DND-41 (cell line): ENCODE measurements at regions not wholly inside any gene's neighbourhood (a gene's known extent, or its start where the extent isn't known, plus 50 kb on each side); places are given as distances from the start of the nearest gene placed in this dataset.

ENCODE experiments used
- ATAC-seq: fragments of 200-7000 bp; cut with Tn5 transposase; 3 replicates; pipeline ENCODE4 v1.9.1; 2021; ENCODE audit warnings: low read depth; ENCODE audit not compliant: insufficient read depth
- DNase-seq: peaks from one replicate; pipeline ENCODE4 v3.0.0-alpha.2; 2020
- H2AFZ ChIP-seq: 2 replicates; pipeline ENCODE4 v1.6.0; 2012; ENCODE audit warnings: low read depth, low read length
- H3K27ac ChIP-seq: 2 replicates; pipeline ENCODE4 v1.5.1; 2012; ENCODE audit warnings: low read length, inconsistent platforms
- H3K27me3 ChIP-seq: fragments of 200-600 bp; sonication (generic); 2 replicates; pipeline ENCODE4 v1.6.0; 2012; ENCODE audit warnings: low read length, mild to moderate bottlenecking, inconsistent platforms; ENCODE audit not compliant: insufficient read depth, poor library complexity
- H3K36me3 ChIP-seq: 2 replicates; pipeline ENCODE4 v1.5.1; 2012; ENCODE audit warnings: low read length, inconsistent platforms; ENCODE audit not compliant: insufficient read depth
- H3K4me1 ChIP-seq: 2 replicates; pipeline ENCODE4 v1.5.1; 2012; ENCODE audit warnings: mild to moderate bottlenecking, low read length; ENCODE audit not compliant: insufficient read depth
- H3K4me2 ChIP-seq: 2 replicates; pipeline ENCODE4 v1.6.0; 2012; ENCODE audit warnings: mild to moderate bottlenecking, moderate library complexity, low read length, inconsistent platforms; ENCODE audit not compliant: insufficient read depth
- H3K4me3 ChIP-seq, 2 experiments: fragments of 200-600 bp in 1 of 2; shearing (Covaris generic) in 1 of 2; 2 replicates each; pipeline ENCODE4 v1.5.1; 2012 to 2016; ENCODE audit warnings: inconsistent platforms in 2 of 2, low read length in 2 of 2, mild to moderate bottlenecking in 2 of 2, low read depth in 1 of 2, moderate library complexity in 1 of 2
- H3K79me2 ChIP-seq: 2 replicates; pipeline ENCODE4 v1.6.0; 2012; ENCODE audit warnings: low read length, inconsistent platforms; ENCODE audit not compliant: insufficient read depth
- H3K9ac ChIP-seq: 2 replicates; pipeline ENCODE4 v1.6.0; 2012; ENCODE audit warnings: low read depth, mild to moderate bottlenecking, inconsistent platforms, low read length, moderate library complexity
- H3K9me3 ChIP-seq: 2 replicates; pipeline ENCODE4 v1.5.1; 2012; ENCODE audit warnings: low read length, moderate library complexity, mild to moderate bottlenecking, inconsistent platforms; ENCODE audit not compliant: insufficient read depth, severe bottlenecking
- H4K20me1 ChIP-seq: 2 replicates; pipeline ENCODE4 v1.6.0; 2012; ENCODE audit warnings: low read length; ENCODE audit not compliant: insufficient read depth
- EZH2 ChIP-seq: IDR thresholded peaks from 3 replicates; pipeline ENCODE4 v1.6.1; 2012; ENCODE audit warnings: borderline replicate concordance, low read depth, mild to moderate bottlenecking, moderate library complexity, low read length, inconsistent platforms; ENCODE audit not compliant: severe bottlenecking
- TF ChIP-seq, protein P1 (sequence below): IDR thresholded peaks from 2 replicates; pipeline ENCODE4 v1.5.1; 2012; ENCODE audit warnings: borderline replicate concordance, low read length, moderate library complexity, mild to moderate bottlenecking; ENCODE audit not compliant: poor library complexity, severe bottlenecking; ENCODE audit errors: extremely low read depth

- H3K4me2 ChIP-seq = no peak overlapping the region
- H3K9ac ChIP-seq = no peak overlapping the region
- no peak overlapping the region for H3K27ac ChIP-seq
- H3K4me1 ChIP-seq = no peaks in the 10 kb centered on the region
- no peak overlapping the region for H3K4me3 ChIP-seq
- no peak for TF ChIP-seq EZH2
- no peak for ATAC-seq
- no peaks in the 10 kb centered on the region for H4K20me1 ChIP-seq
- no peaks in the 10 kb centered on the region for H3K9me3 ChIP-seq
- H2AFZ ChIP-seq = no peak overlapping the region
- DNase-seq = no peak
- H3K79me2 ChIP-seq = no peaks in the 10 kb centered on the region
- H3K36me3 ChIP-seq = no peaks in the 10 kb centered on the region
- H3K27me3 ChIP-seq = no peaks in the 10 kb centered on the region
Observed at GRCh38 chr13:40124633-40125015, 469.2 kb downstream of the COG6 start.

DNA sequence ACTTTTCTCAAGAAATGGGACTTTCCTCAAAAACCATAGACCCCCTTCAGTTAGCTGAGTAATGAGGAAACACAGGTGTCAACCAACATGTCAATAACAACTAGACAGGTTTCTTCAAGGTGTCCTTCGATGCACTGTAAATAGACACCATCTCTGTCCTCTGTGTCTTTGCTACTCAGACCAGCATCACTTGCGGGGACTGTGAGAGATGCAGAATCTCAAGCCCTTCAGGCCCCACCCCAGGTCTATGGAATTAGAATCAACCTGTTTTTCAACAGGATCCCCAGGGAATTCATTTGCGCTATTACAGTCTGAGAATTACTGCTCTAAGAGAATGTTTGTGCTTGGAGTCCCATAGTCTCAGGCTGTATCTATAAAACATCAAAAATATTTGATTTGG is 469.9 kb downstream of the COG6 start:
- Histone ChIP-seq H3K4me2 (no peak overlapping the region), H3K9me3 (no peaks in the 10 kb centered on the region), H2AFZ (no peak overlapping the region), H4K20me1 (no peaks in the 10 kb centered on the region), H3K4me1 (no peaks in the 10 kb centered on the region), H3K9ac (no peak overlapping the region), H3K27ac (no peak overlapping the region), H3K79me2 (no peaks in the 10 kb centered on the region), H3K36me3 (no peaks in the 10 kb centered on the region), H3K27me3 (no peaks in the 10 kb centered on the region), H3K4me3 (no peak overlapping the region)
- DNase-seq (no peak), ATAC-seq (no peak)
- TF ChIP-seq, protein P1, sequence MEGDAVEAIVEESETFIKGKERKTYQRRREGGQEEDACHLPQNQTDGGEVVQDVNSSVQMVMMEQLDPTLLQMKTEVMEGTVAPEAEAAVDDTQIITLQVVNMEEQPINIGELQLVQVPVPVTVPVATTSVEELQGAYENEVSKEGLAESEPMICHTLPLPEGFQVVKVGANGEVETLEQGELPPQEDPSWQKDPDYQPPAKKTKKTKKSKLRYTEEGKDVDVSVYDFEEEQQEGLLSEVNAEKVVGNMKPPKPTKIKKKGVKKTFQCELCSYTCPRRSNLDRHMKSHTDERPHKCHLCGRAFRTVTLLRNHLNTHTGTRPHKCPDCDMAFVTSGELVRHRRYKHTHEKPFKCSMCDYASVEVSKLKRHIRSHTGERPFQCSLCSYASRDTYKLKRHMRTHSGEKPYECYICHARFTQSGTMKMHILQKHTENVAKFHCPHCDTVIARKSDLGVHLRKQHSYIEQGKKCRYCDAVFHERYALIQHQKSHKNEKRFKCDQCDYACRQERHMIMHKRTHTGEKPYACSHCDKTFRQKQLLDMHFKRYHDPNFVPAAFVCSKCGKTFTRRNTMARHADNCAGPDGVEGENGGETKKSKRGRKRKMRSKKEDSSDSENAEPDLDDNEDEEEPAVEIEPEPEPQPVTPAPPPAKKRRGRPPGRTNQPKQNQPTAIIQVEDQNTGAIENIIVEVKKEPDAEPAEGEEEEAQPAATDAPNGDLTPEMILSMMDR = no peak
- no peak for TF ChIP-seq EZH2

DNA sequence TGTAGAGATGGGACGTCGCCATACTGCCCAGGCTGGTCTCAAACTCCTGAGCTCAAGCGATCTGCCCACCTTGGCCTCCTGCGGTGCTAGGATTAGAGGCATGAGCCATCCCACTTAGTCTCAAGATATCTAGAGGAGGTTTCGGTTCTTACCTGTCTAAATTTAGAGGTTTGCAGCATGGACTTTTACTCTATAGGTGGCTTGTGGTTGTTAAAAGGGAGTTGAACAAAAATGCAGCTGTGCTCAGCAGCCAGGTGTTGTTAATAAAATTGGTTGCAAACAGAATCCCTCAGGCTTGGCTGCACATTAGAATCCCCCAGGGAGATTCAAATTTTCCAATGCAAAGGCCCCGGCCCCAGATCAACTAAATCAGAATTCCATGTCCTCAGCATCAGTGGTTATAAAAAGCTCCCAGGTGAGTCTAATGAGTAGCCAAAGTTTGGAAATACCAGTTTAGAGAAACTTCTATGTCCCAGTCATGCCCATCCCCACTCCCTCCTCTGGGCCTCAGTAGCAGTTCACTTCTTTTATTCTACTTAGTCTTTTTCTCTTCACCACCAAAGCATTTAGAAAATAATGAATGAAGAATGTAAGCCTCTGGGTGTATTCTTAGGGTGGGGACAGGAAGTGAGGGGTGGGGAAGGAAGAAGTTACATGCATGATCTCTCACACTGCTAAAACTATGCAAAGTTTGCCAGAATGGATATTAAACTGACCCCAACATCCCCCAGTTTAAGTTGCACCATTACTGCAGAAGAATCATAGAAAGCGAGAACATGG is 471.0 kb downstream of the COG6 start:
- no peak overlapping the region for H3K4me2 ChIP-seq
- no peak overlapping the region for H3K4me3 ChIP-seq
- H3K4me1 ChIP-seq = no peaks in the 10 kb centered on the region
- DNase-seq (no peak), ATAC-seq (no peak)
- H2AFZ ChIP-seq = no peak overlapping the region
- H3K9me3 ChIP-seq = no peaks in the 10 kb centered on the region
- no peak for TF ChIP-seq EZH2
- TF ChIP-seq, protein P1 = no peak
- H3K36me3 ChIP-seq = no peaks in the 10 kb centered on the region
- no peaks in the 10 kb centered on the region for H3K79me2 ChIP-seq
- no peak overlapping the region for H3K9ac ChIP-seq
- no peaks in the 10 kb centered on the region for H4K20me1 ChIP-seq
- H3K27me3 ChIP-seq = no peaks in the 10 kb centered on the region
- no peak overlapping the region for H3K27ac ChIP-seq

DNA sequence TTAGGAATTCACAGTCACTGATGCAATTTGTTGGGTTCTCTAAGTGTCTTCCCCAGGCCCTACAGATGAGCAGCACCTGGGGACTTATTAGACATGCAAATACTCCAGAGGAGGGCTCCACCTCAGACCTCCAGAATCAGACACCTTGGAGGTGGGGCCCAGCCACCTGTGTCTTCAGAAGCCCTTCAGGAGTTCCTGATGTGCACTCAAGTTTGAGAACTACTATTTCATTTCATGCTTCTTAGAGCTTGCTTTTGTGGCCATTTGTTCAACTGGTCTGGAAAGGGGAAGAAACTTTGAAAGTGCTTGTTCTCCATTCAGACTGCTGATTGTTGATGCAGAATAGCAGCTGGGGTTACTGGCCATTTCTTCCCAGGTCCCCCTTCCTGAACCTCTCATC is 472.0 kb downstream of the COG6 start:
- H3K9ac ChIP-seq = no peak overlapping the region
- no peaks in the 10 kb centered on the region for H3K27me3 ChIP-seq
- H3K9me3 ChIP-seq = no peaks in the 10 kb centered on the region
- H3K4me1 ChIP-seq = no peaks in the 10 kb centered on the region
- TF ChIP-seq, protein P1 = no peak
- TF ChIP-seq EZH2 = no peak
- no peaks in the 10 kb centered on the region for H3K36me3 ChIP-seq
- no peak overlapping the region for H2AFZ ChIP-seq
- no peak overlapping the region for H3K4me2 ChIP-seq
- H4K20me1 ChIP-seq = no peaks in the 10 kb centered on the region
- ATAC-seq = no peak
- DNase-seq = no peak
- H3K27ac ChIP-seq = no peak overlapping the region
- no peak overlapping the region for H3K4me3 ChIP-seq
- no peaks in the 10 kb centered on the region for H3K79me2 ChIP-seq
